Duodenal mucosa (tissue), 2 donors: ENCODE measurements at regions not wholly inside any gene's neighbourhood (a gene's known extent, or its start where the extent isn't known, plus 50 kb on each side); places are given as distances from the start of the nearest gene placed in this dataset.
"Not testable (repeated sequence)": the region's sequence is repeated elsewhere in the genome, so short reads cannot be mapped to it uniquely, and the experiment has no call there.

Source experiments
- H3K27ac ChIP-seq: one replicate; pipeline ENCODE4 v1.7.0; 2013; ENCODE audit warnings: low read depth, low read length
- H3K27me3 ChIP-seq, 2 donors: one replicate each; pipeline ENCODE4 v1.7.0; 2013; ENCODE audit warnings: low read length in 2 of 2, control low read depth in 1 of 2; ENCODE audit not compliant: insufficient read depth in 2 of 2, control insufficient read depth in 1 of 2
- H3K36me3 ChIP-seq, 2 donors: one replicate each; pipeline ENCODE4 v1.7.0; 2013; ENCODE audit warnings: low read length in 2 of 2, control low read depth in 1 of 2; ENCODE audit not compliant: insufficient read depth in 2 of 2, control insufficient read depth in 1 of 2
- H3K4me1 ChIP-seq, 2 donors: one replicate each; pipeline ENCODE4 v1.7.0; 2013; ENCODE audit warnings: low read length in 2 of 2, control low read depth in 1 of 2; ENCODE audit not compliant: insufficient read depth in 2 of 2, control insufficient read depth in 1 of 2
- H3K4me3 ChIP-seq, 2 donors: one replicate each; pipeline ENCODE4 v1.7.0; 2013; ENCODE audit warnings: low read length in 2 of 2, low read depth in 1 of 2
- H3K9ac ChIP-seq, 2 donors: one replicate each; pipeline ENCODE4 v1.7.0; 2013; ENCODE audit warnings: low read length in 2 of 2, low read depth in 1 of 2
- H3K9me3 ChIP-seq, 2 donors: one replicate each; pipeline ENCODE4 v1.7.0; 2013; ENCODE audit warnings: low read length in 2 of 2, control low read depth in 1 of 2; ENCODE audit not compliant: control insufficient read depth in 1 of 2

DNA sequence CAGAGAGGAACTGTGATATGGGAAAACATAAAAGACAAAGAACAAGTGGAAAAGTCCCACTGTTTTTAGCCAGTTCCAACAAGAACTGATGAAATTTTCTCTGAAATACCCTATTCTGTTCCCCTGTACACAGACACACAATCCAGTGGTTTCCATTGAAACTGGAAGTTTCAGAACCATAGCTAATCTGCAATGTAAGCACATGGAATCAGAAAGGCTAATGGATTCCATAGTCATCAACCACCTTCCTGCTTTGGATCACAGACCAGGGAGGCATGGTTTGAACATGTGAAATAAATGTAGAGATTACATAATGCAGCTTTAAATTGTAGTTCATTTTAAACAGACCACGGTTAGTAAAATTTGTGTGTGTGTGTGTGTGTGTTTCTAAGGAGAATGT lies 242.1 kb downstream of the GJA1 start:
- no peaks in the 10 kb centered on the region for H3K4me1 ChIP-seq

DNA sequence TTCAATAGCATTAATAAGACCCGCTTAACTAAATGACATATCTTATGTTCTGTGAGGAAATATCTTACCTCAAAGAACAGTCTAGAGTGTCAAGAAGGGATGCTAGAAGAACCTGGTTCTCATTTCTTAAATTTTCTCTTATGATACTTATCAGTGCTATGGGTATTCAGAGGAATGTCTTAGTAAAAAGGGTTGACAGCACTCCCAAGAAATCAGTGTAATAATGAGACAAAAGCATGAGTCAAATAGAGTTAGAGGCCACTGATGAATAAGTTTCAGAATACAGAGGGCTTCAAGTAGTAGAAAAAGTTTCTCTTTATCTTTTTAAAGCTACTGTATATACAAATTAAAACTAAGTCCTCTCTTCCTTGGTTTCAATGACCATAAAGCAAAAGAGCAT lies 242.8 kb downstream of the GJA1 start:
- no peak overlapping the region for H3K27ac ChIP-seq
- H3K4me1 ChIP-seq: no peaks in the 10 kb centered on the region
- H3K9me3 ChIP-seq: no peaks in the 10 kb centered on the region
- H3K9ac ChIP-seq: no peak overlapping the region
- H3K4me3 ChIP-seq: no peak overlapping the region
- H3K27me3 ChIP-seq: no peaks in the 10 kb centered on the region
- no peaks in the 10 kb centered on the region for H3K36me3 ChIP-seq

More for the DNA sequence above, 242.1 kb downstream of the GJA1 start:
- Histone ChIP-seq H3K4me3 (no peak overlapping the region), H3K9me3 (no peaks in the 10 kb centered on the region), H3K27ac (no peak overlapping the region), H3K27me3 (no peaks in the 10 kb centered on the region), H3K9ac (no peak overlapping the region), H3K36me3 (no peaks in the 10 kb centered on the region)

DNA sequence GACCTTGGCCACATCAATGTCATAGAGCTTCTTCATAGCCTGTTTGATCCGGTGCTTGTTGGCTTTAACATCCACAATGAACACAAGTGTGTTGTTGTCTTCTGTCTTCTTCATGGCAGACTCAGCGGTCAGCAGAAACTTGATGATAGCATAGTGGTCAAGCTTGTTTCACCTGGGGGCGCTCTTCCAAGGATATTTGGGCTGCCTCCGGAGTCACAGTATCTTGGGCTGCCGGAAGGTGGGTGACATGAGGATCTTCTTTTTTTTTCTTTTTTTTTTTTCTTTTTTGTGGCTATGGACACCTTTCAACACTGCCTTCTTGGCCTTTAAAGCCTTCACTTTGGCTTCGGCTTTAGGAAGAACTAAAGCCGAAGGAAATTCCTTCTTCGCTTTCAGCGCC lies 244.6 kb downstream of the GJA1 start:
- Histone ChIP-seq H3K27me3 (no peaks in the 10 kb centered on the region), H3K4me1 (no peaks in the 10 kb centered on the region), H3K36me3 (no peaks in the 10 kb centered on the region), H3K9me3 (no peaks in the 10 kb centered on the region), H3K27ac (no peak overlapping the region), H3K9ac (no peak overlapping the region), H3K4me3 (no peak overlapping the region)

DNA sequence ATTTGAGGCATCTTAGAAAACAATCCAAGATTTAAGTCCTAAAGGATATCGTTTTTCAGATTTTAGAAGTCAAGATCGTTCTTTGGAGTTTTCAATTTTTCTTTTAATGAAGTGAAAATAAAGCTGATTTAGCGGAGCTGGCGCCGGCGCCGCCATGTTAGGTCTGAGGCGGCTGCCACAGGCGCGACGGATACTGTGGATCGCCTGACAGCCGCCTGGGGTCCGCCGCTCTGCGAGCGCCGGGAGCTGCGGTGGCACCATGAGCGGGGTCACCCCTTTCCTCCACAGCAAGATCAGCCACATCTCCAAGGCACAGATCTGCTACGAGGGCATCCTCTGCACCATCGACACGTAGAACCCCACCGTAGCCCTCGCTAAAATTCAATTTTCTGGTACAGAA lies 247.2 kb downstream of the GJA1 start:
- H3K4me1 ChIP-seq: no peaks in the 10 kb centered on the region
- no peak overlapping the region for H3K9ac ChIP-seq
- H3K4me3 ChIP-seq: no peak overlapping the region
- H3K9me3 ChIP-seq: no peaks in the 10 kb centered on the region
- no peaks in the 10 kb centered on the region for H3K27me3 ChIP-seq
- no peak overlapping the region for H3K27ac ChIP-seq
- H3K36me3 ChIP-seq: no peaks in the 10 kb centered on the region

DNA sequence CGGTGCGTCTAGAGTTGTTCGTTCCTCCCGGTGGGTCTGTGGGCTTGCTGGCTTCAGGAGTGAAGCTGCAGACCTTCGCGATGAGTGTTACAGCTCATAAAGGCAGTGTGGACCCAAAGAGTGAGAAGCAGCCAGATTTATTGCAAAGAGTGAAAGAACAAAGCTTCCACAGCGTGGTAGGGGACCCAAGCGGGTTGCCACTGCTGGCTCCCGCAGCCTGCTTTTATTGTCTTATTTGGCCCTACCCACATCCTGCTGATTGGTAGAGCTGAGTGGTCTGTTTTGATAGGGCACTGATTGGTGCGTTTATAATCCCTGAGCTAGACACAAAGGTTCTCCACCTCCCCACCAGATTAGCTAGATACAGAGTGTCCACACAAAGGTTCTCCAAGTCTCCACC lies 250.4 kb downstream of the GJA1 start:
- not testable (repeated sequence) for H3K36me3 ChIP-seq, H3K4me3 ChIP-seq, H3K9me3 ChIP-seq, H3K27ac ChIP-seq, H3K4me1 ChIP-seq, H3K9ac ChIP-seq, H3K27me3 ChIP-seq

DNA sequence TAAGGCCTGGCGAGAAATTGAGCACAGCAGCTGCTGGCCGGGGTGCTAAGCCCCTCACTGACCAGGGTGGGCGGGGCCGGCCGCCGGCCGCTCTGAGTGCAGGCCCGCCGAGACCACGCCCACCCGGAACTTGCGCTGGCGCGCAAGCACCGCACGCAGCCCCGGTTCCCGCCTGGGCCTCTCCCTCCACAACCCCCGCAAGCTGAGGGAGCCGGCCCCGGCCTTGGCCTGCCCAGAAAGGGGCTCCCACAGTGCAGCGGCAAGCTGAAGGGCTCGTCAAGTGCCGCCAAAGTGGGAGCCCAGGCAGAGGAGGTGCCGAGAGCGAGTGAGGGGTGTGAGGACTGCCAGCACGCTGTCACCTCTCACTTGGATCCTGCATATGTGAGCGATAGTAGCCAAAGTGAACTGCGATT lies 251.2 kb downstream of the GJA1 start:
- Histone ChIP-seq H3K9me3 (no peaks in the 10 kb centered on the region), H3K27me3 (no peaks in the 10 kb centered on the region), H3K4me1 (no peaks in the 10 kb centered on the region), H3K27ac (no peak overlapping the region), H3K9ac (no peak overlapping the region), H3K36me3 (no peaks in the 10 kb centered on the region), H3K4me3 (no peak overlapping the region)

DNA sequence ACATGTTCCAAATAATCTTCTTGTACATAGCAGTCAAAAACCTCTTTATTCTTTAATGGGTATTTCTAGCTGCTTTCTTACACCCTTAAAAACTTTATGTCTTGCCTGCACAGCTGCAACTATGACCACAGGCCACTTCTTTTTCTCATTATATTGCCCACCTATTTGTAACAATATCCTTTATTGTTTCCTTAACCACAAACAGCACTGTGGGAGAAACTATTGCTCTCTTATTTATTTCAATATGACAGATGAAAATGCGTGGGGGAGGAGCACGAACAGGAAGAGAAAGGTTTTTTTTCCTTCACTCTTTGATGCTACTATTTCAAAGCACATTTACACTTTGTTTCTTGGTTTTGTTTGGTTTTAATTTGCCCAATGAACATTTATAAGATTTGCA lies 253.5 kb downstream of the GJA1 start:
- no peak overlapping the region for H3K4me3 ChIP-seq
- no peaks in the 10 kb centered on the region for H3K36me3 ChIP-seq
- H3K9me3 ChIP-seq: no peaks in the 10 kb centered on the region
- no peak overlapping the region for H3K27ac ChIP-seq
- H3K9ac ChIP-seq: no peak overlapping the region
- no peaks in the 10 kb centered on the region for H3K27me3 ChIP-seq
- H3K4me1 ChIP-seq: no peaks in the 10 kb centered on the region

DNA sequence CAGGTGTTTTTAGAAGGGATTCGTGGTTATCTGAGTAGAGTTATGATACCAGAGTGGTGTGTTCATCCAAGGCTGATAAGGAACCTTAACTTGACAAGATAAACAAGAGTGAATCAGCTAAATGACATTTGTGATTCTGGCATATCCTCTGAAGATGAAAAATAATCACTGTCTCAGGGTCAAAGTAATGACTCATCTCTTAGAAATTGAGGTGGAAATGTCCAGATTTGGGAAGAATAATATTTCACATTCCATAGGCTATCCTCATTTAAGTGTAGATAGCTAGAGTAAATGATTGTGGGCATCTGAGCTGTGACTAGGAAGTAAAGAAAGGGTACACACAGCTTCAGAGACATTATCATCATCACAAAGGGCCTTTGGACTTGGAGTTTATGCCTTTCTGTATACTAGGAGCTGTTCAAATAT lies 255.7 kb downstream of the GJA1 start:
- Histone ChIP-seq H3K27ac (no peak overlapping the region), H3K9ac (no peak overlapping the region), H3K36me3 (no peaks in the 10 kb centered on the region), H3K4me1 (no peaks in the 10 kb centered on the region), H3K4me3 (no peak overlapping the region), H3K9me3 (no peaks in the 10 kb centered on the region), H3K27me3 (no peaks in the 10 kb centered on the region)

DNA sequence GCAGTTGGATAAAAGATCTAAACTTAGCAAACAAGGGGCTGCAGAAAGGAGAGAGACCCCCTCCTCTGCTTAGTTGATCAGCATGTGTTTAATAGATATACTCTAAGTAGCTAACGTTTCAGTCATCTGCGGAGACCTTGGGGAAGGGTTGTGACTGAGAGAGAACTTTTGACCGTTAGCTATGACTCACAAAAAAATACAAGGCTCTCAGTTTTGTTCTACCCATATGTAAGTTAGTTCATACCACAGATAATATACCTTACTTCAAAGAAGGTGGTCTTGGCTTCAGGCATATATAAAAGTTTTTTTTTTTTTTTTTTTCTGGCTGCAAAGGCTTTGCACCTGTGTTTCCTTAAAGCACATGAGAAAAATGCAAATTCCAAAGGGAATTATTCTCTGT lies 258.9 kb downstream of the GJA1 start:
- no peaks in the 10 kb centered on the region for H3K36me3 ChIP-seq
- no peak overlapping the region for H3K9ac ChIP-seq
- no peaks in the 10 kb centered on the region for H3K9me3 ChIP-seq
- no peaks in the 10 kb centered on the region for H3K4me1 ChIP-seq
- no peaks in the 10 kb centered on the region for H3K27me3 ChIP-seq
- no peak overlapping the region for H3K27ac ChIP-seq
- no peak overlapping the region for H3K4me3 ChIP-seq

DNA sequence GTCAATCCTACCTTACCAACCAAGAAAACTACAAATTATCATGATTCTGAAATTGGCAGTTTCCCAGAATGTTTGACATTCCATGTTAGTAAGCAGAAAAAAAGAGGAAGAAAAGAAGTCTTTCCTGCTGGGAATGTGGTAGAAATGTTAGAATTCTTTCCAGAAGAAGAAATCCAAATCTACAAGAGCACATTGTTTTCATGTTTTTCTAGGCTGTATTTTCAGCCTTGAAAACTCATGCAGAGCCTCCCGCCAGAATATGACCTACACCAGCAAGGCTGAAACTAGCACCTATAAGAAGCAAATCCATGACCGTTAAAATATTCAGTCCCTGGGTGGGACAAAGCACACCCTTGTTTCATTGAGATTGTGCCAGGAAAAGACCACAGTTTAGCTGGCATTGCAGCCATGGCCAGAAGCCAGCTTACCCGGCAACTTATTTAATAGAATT lies 259.4 kb downstream of the GJA1 start:
- Histone ChIP-seq H3K27ac (no peak overlapping the region), H3K9me3 (no peaks in the 10 kb centered on the region), H3K36me3 (no peaks in the 10 kb centered on the region), H3K4me3 (no peak overlapping the region), H3K4me1 (no peaks in the 10 kb centered on the region), H3K27me3 (no peaks in the 10 kb centered on the region), H3K9ac (no peak overlapping the region)

DNA sequence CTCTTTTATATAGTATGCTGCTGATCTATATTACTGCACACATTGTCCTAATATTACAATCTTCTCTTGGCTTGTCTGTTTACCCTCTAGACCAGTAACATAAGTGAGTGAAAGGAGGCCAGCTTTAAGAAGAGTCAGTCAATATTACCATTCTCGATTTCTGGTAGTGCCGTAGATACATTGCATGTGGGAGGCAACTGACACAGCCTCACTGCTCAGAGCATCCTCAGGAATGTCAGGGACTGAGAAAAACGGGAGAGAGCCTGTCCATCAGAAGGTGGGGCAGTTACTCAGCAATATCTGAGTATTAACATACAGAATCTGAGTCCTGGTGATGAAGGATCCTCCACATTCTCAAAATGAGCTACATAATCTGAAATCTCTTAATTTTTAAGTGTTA lies 259.9 kb downstream of the GJA1 start:
- H3K27ac ChIP-seq: no peak overlapping the region

More for the DNA sequence above, 259.9 kb downstream of the GJA1 start:
- no peaks in the 10 kb centered on the region for H3K4me1 ChIP-seq
- H3K4me3 ChIP-seq: no peak overlapping the region
- H3K36me3 ChIP-seq: no peaks in the 10 kb centered on the region
- H3K9ac ChIP-seq: no peak overlapping the region
- H3K27me3 ChIP-seq: no peaks in the 10 kb centered on the region
- H3K9me3 ChIP-seq: no peaks in the 10 kb centered on the region
